ENCODE measurements at regions not wholly inside any gene's neighbourhood (a gene's known extent, or its start where the extent isn't known, plus 50 kb on each side); places are given as distances from the start of the nearest gene placed in this dataset.

GRCh38 chr1:187870552-187870951, 1041.8 kb downstream of the PLA2G4A start:
- H3K9me3 ChIP-seq (ENCODE audit: low read length), result no peaks in the 10 kb centered on the region
- no peaks in the 10 kb centered on the region for H3F3A ChIP-seq (ENCODE audit: insufficient read depth, low read length)
- H3K9ac ChIP-seq (ENCODE audit: low read length), result no peak overlapping the region
- H3K4me3 ChIP-seq (ENCODE audit: low read depth, low read length, poor library complexity, severe bottlenecking), result no peak overlapping the region
- H3K27me3 ChIP-seq (ENCODE audit: insufficient read depth, low read length), result no peaks in the 10 kb centered on the region
- H3K36me3 ChIP-seq (ENCODE audit: insufficient read depth, low read length), result no peaks in the 10 kb centered on the region
- H3K4me2 ChIP-seq (ENCODE audit: low read length), result no peak overlapping the region
- H3K79me2 ChIP-seq (ENCODE audit: insufficient read depth, low read length), result no peaks in the 10 kb centered on the region
- no peaks in the 10 kb centered on the region for H3K9me2 ChIP-seq (ENCODE audit: low read depth, low read length)
- no peak for TF ChIP-seq EZH2 (IDR thresholded peaks at IDR 0.05; ENCODE audit: borderline replicate concordance, low read length)
- TF ChIP-seq, protein P1, sequence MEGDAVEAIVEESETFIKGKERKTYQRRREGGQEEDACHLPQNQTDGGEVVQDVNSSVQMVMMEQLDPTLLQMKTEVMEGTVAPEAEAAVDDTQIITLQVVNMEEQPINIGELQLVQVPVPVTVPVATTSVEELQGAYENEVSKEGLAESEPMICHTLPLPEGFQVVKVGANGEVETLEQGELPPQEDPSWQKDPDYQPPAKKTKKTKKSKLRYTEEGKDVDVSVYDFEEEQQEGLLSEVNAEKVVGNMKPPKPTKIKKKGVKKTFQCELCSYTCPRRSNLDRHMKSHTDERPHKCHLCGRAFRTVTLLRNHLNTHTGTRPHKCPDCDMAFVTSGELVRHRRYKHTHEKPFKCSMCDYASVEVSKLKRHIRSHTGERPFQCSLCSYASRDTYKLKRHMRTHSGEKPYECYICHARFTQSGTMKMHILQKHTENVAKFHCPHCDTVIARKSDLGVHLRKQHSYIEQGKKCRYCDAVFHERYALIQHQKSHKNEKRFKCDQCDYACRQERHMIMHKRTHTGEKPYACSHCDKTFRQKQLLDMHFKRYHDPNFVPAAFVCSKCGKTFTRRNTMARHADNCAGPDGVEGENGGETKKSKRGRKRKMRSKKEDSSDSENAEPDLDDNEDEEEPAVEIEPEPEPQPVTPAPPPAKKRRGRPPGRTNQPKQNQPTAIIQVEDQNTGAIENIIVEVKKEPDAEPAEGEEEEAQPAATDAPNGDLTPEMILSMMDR (IDR thresholded peaks at IDR 0.05; ENCODE audit: low read length), result no peak
- H3K27ac ChIP-seq (ENCODE audit: low read depth, low read length, poor library complexity, severe bottlenecking), result no peak overlapping the region
- H4K20me1 ChIP-seq (ENCODE audit: insufficient read depth, low read length), result no peaks in the 10 kb centered on the region
- H3K4me1 ChIP-seq (ENCODE audit: insufficient read depth, low read length, severe bottlenecking), result no peaks in the 10 kb centered on the region
- H2AFZ ChIP-seq (ENCODE audit: low read length), result no peak overlapping the region

DNA sequence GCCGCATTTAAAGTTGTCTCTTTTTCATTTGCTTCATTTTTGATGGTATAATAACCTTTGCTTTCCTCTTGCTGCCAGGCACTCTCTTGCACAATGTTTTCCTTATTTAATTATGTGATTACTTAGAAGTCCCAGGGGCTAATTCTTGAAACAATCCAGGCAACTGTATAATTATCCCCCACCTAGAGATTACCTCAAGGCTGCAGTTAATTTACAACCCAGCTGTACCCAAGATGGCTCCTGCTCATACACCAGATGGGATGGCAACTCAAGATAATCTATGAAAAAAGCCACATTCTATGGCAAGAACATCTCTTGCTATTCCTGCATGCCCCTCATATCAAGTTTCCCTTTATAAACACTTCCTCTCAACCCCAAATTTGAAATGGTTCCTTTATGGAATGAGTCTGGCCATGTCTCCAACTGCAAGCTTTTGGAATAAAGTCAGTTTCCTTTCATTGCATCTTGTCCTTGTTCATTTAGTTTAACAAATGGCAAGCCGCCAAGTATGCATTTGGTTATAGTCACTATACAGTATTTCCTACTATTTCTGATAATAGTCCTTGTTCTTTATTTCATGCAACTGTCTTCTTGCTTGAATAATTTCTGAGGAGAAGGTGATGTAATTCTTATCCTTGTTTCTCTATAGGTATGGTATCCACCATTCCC, 1042.6 kb downstream of the PLA2G4A start:
- Histone ChIP-seq H3K9me3 (ENCODE audit: low read length) (no peaks in the 10 kb centered on the region), H3K9ac (ENCODE audit: low read length) (no peak overlapping the region), H3K4me2 (ENCODE audit: low read length) (no peak overlapping the region), H3K9me2 (ENCODE audit: low read depth, low read length) (no peaks in the 10 kb centered on the region), H3K4me1 (ENCODE audit: insufficient read depth, low read length, severe bottlenecking) (no peaks in the 10 kb centered on the region), H3K79me2 (ENCODE audit: insufficient read depth, low read length) (no peaks in the 10 kb centered on the region), H4K20me1 (ENCODE audit: insufficient read depth, low read length) (no peaks in the 10 kb centered on the region), H3K36me3 (ENCODE audit: insufficient read depth, low read length) (no peaks in the 10 kb centered on the region), H3K27ac (ENCODE audit: low read depth, low read length, poor library complexity, severe bottlenecking) (no peak overlapping the region), H3K4me3 (ENCODE audit: low read depth, low read length, poor library complexity, severe bottlenecking) (no peak overlapping the region), H2AFZ (ENCODE audit: low read length) (no peak overlapping the region), H3F3A (ENCODE audit: insufficient read depth, low read length) (no peaks in the 10 kb centered on the region), H3K27me3 (ENCODE audit: insufficient read depth, low read length) (no peaks in the 10 kb centered on the region)
- no peak for TF ChIP-seq EZH2 (IDR thresholded peaks at IDR 0.05; ENCODE audit: borderline replicate concordance, low read length)
- TF ChIP-seq, protein P1 (IDR thresholded peaks at IDR 0.05; ENCODE audit: low read length), result no peak

GRCh38 chr1:187872550-187872949, 1043.8 kb downstream of the PLA2G4A start:
- no peaks in the 10 kb centered on the region for H3K27me3 ChIP-seq (ENCODE audit: insufficient read depth, low read length)
- H3K79me2 ChIP-seq (ENCODE audit: insufficient read depth, low read length), result no peaks in the 10 kb centered on the region
- H3K27ac ChIP-seq (ENCODE audit: low read depth, low read length, poor library complexity, severe bottlenecking), result no peak overlapping the region
- H3K4me2 ChIP-seq (ENCODE audit: low read length), result no peak overlapping the region
- no peak overlapping the region for H3K4me3 ChIP-seq (ENCODE audit: low read depth, low read length, poor library complexity, severe bottlenecking)
- no peaks in the 10 kb centered on the region for H3K9me2 ChIP-seq (ENCODE audit: low read depth, low read length)
- TF ChIP-seq EZH2 (IDR thresholded peaks at IDR 0.05; ENCODE audit: borderline replicate concordance, low read length), result no peak
- TF ChIP-seq, protein P1 (IDR thresholded peaks at IDR 0.05; ENCODE audit: low read length), result no peak
- no peaks in the 10 kb centered on the region for H3K9me3 ChIP-seq (ENCODE audit: low read length)
- no peaks in the 10 kb centered on the region for H3K36me3 ChIP-seq (ENCODE audit: insufficient read depth, low read length)
- no peaks in the 10 kb centered on the region for H3F3A ChIP-seq (ENCODE audit: insufficient read depth, low read length)
- H3K4me1 ChIP-seq (ENCODE audit: insufficient read depth, low read length, severe bottlenecking), result no peaks in the 10 kb centered on the region
- no peak overlapping the region for H3K9ac ChIP-seq (ENCODE audit: low read length)
- H2AFZ ChIP-seq (ENCODE audit: low read length), result no peak overlapping the region
- H4K20me1 ChIP-seq (ENCODE audit: insufficient read depth, low read length), result no peaks in the 10 kb centered on the region
